Hepatocyte (in vitro differentiated cells): ENCODE measurements at regions not wholly inside any gene's neighbourhood (a gene's known extent, or its start where the extent isn't known, plus 50 kb on each side); places are given as distances from the start of the nearest gene placed in this dataset.

Experiments
- CTCF ChIP-seq: fragments of 200-600 bp; sonication (generic); IDR thresholded peaks from 2 replicates; pipeline ENCODE4 v1.5.1; 2016; ENCODE audit warnings: antibody characterized with exemption, mild to moderate bottlenecking; ENCODE audit not compliant: poor library complexity
- EZH2 ChIP-seq: fragments of 200-600 bp; sonication (generic); IDR thresholded peaks from 2 replicates; pipeline ENCODE4 v1.6.1; 2016; ENCODE audit warnings: antibody characterized with exemption, mild to moderate bottlenecking, borderline replicate concordance
- EZH2phosphoT487 ChIP-seq: fragments of 200-600 bp; sonication (generic); IDR thresholded peaks from one replicate; pipeline ENCODE4 v1.6.1; 2018; ENCODE audit warnings: antibody characterized with exemption, mild to moderate bottlenecking, low read depth, moderate library complexity; ENCODE audit not compliant: unreplicated experiment, severe bottlenecking

- TF ChIP-seq EZH2 (no peak), EZH2phosphoT487 (no peak), CTCF (no peak)
Measured at GRCh38 chr5:152472083-152472482, 67.0 kb upstream of the NMUR2 start.
